NCI-H510A (cell line): ENCODE measurements at regions not wholly inside any gene's neighbourhood (a gene's known extent, or its start where the extent isn't known, plus 50 kb on each side); places are given as distances from the start of the nearest gene placed in this dataset.
"Not testable (repeated sequence)": the region's sequence is repeated elsewhere in the genome, so short reads cannot be mapped to it uniquely, and the experiment has no call there.

Experiments
- DNase-seq: peaks from one replicate; lab custom pipeline; 2025; lab: John Stamatoyannopoulos, UW

DNA sequence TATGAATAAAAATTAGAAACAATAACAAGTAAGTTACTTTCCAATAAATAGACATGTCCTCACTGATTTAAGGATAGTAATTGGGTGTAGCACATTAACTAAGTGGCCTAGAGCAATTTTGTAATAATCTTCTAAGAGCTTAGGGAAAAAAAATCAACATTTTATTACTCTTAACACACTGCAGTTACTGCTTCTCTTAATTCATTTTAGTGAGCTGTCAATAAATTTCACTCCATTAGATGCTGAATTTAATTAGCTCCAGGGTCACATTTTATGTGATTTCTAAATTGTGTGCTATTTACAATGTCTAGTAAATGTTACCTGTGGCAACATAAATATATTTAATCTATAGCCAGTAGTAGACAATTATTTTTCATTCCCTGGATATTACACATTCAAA is 612.0 kb downstream of the C4orf33 start:
- DNase-seq, result no peak

DNA sequence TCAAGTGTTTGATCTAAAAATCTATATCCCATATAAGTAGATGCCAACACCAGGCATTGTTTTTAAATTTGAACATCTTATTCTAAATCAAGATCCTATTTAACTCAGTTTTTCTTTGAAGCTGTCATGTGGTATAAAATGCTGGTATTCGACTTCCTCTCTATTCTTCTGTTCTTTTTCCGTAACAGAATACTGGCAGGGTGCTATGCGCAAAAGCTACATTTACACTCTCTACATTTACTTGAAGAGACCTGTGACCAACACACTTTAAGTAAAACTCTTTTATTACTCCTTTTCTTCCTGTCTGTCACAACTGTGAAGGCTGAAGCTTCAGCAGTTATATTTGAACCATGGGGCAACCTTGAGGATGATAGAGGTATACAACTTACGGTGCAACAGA is 612.8 kb downstream of the C4orf33 start:
- no peak for DNase-seq

DNA sequence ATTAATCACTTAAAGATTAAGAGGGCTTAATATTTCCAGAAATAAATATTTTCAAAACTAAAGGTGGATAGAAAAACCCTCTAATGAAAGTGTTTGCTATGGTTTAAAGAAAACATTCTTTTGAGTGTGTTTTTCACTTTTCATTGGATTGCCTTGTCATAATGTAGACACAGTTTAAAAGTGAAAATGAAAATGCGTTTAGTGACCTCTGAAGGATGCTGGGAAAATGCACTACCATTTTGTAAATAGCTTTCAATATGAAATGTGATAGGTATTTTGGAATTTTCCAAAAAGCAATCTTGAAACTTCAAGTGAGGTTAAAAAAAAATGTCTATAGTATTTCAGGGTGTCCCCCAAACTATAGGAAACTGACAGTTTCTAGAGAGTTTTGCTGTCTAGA is 642.2 kb downstream of the C4orf33 start:
- DNase-seq, result no peak

DNA sequence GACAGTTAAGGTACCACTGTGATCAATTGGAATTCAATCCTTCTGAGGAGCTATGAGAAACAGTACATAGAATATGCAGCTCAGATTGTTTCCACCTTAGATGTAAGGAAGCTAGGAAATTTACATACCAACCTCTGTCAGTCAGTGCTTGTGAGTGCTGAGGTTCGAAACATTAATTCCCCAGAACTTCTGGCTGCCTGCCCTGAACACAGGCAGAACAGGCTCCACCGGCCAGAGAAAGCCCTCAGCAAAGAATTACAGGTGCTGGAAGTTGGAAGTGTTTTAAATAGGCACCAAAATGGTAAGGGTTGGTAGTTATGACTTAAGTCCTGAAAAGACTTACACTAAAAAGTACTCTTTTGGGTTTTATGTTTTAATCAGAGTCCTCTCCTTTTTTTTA is 651.8 kb downstream of the C4orf33 start:
- DNase-seq, result no peak

DNA sequence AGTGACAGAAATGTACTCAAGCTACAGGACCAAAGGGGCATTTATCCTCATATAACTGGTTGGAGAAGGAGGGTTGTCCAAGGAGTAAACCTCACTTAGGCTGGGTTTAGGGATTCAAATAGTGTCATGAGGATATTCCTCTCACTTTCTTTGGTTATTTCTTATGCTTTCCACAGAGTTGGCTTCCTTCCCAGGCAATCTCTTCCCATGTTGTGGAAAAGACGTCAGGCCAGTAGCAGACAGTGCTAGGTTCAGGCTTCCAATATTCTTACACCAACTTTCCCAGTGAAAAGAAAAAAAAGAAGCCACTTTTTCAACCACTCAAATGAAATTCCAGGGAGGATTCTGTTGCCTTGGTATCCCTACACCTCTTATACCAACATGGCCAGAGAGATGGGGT is 653.0 kb downstream of the C4orf33 start:
- DNase-seq, result no peak

DNA sequence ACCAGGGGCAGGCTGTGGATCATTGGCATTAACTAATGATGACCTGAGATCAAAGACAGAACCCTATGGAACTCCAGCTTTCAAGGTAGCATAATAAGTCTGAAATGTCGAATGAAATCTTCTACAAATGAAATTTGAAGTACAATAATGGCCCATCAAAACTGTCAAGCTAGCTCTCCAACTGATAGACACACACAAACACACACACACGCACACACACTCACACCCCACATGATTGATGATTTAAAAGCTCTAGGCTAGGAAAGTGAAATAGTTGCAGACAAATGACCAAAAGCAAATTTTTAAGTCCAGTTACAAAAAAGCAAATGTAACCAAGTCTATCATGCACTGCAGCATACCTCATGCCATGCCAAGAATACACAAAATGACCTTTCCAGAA is 655.7 kb downstream of the C4orf33 start:
- DNase-seq, result no peak

DNA sequence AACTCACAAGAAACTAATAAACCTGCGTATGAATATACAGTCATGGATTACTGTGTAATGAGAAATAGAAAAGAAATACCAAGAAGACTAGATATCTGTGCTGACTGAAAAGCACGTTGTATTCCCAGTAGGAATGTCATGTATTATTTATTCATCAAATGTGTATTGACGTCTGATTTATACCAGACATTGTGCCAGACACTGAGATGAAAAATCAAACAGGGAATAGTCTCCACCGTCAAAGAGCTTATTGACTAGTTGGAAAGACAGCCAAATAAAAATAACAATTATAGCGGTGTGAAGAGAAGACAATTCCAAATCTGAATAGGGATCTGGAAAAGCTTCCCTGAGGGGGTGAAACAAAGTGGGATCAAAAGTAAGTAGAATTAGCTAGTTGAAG is 687.6 kb downstream of the C4orf33 start:
- DNase-seq, result no peak

DNA sequence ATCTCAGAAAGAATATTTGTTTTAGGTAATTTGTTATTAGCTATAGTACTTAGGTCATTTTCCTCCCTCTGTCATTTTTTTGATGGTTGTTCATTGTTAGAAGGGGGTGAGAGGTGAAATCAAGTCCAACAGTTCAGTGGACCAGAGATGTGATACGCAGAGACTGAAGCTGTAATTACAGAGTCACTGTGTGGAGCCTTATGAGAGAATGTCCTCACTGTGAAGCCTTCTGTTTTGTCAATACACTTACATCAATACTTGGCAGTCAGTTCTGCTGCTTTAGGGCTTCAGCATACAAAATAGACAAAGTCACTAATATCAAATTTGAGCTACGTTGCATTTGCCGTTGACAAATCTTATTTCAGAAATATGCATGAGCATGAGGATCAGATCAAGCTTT is 692.5 kb downstream of the C4orf33 start:
- no peak for DNase-seq

DNA sequence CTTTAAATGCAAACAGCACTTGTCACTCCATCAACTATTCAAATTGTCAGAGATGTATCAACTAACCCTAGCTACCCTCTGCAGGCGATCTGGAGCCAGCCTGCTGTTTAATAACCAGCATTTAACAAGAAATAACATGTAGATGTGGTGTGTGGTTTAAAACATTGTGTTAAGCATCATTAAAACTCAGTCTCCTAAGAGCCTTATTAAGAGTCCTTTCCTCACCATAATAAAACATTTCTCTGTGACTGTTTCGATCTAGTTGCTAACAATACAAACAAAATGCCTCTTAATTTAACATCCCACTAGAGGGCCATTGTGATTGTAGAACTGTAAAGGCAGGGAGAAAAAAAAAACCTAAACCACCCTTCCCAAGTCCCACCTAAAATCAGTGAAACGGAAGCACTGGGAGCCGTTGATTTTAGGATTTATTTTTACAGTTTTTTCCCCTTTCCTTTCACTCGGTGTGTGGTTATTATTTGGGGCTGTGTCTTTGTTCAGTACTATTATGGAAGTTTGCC is 708.6 kb downstream of the C4orf33 start:
- DNase-seq, result no peak

DNA sequence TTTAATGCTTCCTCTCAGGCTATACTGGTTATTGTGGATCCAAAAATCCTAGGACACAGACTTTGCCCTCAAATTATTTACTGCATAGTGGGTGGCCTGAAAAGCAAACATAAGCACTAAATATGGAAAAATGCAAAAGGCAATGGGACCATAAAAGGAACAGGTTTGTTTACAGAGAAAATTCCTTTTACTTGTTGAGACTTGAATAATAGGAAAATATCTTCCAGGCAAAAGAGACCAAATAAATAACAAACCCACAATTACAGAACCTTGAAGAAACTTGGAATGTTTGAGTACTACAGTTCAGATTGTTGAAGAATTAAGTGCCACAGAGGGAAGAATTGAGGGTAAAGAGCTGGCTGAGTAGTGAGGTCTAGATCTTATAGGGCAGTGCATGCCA is 711.0 kb downstream of the C4orf33 start:
- no peak for DNase-seq

DNA sequence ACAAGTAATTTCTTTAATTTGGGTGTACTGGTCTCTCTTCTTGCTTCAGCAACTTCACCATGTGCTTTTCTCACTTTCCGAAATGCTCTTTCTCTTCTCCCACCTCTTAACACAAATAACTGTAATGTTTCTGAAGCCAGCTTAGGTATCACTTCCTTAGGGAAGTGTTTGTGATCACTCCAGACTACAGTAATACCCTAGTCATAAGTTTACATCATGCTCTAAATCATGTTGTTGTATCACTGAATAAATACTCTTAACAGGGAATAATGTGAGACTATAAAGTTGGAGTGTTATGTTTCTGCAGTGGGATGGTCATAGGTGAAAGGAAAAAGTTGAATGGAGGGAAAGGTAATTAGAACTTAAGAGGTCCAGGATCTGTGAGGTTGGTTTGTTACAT is 712.3 kb downstream of the C4orf33 start:
- DNase-seq, result no peak

DNA sequence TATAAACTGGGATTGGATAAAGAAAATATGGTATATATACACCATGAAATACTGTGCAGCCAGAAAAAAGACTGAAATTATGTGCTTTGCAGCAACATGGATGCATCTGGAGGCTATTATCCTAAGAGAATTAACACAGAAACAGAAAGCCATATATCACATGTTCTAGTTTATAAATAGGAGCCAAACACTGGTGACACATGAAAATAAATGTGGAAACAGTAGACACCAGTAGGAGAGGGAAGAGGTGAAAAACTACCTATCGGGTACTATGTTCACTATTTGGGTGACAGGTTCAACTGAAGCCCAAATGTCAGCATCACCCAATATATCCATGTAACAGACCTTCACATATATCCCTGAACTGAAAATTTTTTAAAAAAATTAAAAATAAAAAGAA is 725.1 kb downstream of the C4orf33 start:
- no peak for DNase-seq

DNA sequence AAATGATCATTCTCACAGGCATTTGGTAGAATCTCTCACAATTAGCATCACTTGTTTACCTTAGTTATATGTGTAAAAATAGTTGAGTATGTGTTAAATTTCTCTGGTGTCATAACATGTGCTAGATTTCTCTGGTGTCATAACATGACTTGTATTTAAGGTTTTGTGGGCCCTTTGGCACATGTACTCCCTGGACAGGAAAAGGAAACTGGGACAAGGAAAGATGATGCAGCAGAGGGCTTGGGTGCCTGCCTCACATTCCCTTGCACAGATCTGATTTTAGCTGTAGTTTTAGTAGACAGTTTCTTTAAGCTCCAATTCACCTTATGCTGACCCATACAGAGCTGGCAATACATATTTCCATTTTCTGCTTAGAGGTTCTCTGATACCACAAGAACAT is 726.0 kb downstream of the C4orf33 start:
- DNase-seq, result no peak

DNA sequence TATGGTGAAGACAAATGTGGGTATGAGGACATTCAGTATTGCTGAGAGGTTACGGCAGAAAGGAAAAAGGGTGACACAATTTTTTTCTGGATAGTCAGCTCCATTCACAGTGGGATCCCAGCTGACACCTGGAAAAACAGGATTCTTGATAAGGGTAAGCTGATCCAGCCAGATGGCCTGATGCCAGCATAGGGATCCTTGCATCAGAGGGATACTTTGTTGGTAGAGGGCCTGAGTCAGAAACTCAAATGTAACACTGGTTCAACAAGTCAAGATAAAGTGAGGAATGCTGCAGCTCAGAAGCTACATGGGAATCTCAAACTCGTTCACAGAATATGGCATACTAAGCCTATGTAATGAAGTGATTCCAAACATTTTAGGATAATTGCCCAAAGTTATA is 726.7 kb downstream of the C4orf33 start:
- peak; percentile 32 for DNase-seq

DNA sequence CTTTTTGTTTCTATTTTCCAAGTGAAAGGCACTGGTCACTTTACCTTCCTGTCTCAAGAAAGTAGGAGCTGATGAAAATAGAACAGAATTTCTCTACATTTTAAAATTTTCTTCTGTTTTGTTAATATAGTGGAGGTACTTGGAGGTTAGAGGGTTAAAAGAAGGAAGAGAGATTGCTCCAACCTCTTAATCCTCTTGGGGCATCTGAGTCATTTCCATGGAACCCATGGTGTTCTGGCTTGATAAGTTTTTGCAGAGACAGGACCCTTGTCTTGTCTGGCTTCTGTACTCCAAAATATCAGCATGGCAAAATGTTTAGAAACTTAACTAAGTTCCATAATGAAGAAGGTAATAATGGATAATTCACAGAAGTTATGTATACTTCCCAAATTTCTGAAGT is 727.2 kb downstream of the C4orf33 start:
- DNase-seq, result no peak

DNA sequence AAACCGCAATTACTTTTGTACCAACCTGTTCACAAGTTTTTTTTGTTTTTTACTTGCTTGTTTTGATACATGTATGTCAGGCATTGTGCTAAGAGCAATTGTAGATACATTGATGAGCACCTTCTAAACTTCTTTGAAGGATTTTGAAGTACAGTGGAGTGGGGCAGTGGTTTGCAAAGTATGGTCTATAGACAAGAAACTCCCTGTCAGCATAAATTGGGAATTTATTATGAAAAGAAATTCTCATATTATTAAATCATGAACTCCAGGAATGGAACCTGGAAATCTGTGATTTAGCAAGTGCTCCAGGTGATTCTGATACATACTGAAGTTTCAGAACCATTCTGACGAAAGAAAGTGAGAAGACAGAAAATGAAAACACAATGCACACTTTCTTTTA is 733.4 kb downstream of the C4orf33 start:
- no peak for DNase-seq

DNA sequence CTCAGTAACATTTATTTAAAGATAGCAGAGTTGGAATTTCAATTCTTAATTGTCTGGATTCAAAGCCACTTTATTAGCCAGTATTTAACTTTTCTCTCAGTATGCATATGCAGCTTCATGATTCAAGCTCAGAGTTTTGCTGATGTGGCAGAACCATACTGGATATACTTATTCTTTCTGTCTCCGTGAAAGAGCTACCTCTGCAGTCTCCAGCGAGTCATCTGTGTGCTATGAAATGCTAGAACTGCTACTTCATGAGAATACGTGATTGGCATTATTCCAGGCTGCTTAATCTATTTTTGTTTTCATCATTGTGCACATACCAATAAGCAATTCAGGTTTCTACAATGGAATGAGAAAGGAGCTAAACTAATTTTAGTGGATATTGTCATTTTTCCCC is 743.7 kb downstream of the C4orf33 start:
- DNase-seq, result no peak

DNA sequence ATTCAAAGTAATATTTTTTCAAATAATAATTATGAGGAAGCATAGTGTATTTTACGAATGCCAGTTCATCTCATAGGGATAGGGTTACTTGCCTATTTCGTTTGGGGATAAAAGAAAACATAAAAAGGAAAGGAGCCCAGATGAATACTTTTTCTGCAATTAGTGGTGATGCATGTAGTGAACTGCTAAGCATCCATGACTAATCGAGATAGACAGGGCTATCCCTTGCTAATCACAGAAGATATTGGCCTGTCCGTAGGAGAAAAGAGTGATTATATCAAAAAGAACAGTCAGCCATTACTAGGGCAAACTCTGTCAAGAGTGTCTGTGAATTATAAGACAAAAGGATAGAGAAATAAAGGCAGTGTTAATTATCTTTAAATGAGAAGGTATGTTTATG is 746.1 kb downstream of the C4orf33 start:
- no peak for DNase-seq

DNA sequence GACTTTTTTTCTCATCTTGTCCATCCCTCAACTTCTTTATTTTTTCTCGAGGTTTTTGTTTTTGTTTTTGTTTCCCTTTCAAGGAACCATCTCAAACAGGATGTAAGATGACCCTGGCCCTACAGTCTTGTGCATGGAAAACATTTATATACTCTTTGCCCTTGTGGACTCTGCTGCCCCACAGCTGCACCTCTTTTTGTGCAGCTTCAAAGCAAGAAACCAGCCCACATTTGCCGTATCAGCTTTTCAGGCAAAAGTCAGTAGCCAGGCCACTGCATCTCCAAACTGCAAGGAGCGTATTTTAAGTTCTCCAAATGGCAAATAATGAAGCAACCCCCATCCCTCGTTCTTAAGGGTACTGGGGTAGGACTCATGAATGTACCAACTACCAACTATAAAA is 756.5 kb downstream of the C4orf33 start:
- DNase-seq, result no peak

DNA sequence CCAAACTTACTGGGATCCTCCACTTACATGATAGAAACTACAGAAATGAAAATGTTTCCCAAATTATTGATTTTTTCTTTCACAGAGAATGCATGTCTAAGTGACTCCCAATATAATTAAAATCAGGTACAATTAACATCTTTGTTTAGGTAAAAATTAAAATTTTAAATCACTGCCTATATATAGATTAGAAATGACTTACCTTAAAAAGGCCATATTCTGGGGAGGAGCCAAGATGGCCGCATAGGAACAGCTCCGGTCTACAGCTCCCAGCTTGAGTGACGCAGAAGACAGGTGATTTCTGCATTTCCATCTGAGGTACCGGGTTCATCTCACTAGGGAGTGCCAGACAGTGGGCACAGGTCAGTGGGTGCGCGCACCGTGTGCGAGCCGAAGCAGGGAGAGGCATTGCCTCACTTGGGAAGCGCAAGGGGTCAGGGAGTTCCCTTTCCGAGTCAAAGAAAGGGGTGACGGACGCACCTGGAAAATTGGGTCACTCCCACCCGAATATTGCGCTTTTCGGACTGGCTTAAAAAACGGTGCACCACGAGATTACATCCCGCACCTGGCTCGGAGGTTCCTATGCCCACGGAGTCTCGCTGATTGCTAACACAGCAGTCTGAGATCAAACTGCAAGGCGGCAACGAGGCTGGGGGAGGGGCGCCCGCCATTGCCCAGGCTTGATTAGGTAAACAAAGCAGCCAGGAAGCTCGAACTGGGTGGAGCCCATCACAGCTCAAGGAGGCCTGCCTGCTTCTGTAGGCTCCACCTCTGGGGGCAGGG is 757.9 kb downstream of the C4orf33 start:
- DNase-seq, result not testable (repeated sequence)

DNA sequence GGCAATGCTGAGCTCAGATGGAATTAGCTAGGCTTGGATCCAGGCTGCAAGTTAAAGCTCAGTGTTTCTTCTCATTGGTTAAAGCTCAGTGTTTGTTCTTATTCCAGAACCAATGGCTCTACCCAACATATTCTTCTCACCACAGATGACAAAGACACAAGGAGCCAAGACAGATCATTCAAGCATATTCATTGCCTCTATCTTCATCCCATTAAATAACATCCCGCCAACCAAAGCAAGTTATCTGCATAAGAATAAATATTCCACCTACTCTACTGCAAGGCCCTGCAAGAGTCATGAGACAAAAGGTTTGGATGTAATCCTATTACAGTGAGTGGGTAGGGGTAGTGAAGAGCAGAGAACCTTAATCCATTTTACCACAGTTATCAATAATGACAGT is 766.5 kb downstream of the C4orf33 start:
- no peak for DNase-seq

DNA sequence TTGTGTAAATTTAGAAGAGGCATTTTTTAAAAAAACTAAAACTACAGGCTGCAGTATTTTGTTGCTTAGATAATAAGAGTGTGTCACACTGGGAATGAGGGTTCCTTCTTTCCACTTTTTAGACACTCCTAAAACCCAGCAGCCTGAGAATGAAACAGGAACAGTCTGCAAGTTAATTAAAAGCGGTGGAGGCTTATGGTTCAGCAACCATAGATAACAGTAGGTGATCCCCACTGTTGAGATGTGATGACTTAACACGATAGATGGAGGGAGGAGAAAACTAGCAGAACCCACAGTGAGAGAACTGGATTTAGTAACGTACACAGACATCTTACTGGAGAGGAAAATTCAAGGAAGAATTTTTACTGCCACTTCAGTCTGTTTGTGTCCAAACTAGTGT is 767.3 kb downstream of the C4orf33 start:
- DNase-seq, result no peak

DNA sequence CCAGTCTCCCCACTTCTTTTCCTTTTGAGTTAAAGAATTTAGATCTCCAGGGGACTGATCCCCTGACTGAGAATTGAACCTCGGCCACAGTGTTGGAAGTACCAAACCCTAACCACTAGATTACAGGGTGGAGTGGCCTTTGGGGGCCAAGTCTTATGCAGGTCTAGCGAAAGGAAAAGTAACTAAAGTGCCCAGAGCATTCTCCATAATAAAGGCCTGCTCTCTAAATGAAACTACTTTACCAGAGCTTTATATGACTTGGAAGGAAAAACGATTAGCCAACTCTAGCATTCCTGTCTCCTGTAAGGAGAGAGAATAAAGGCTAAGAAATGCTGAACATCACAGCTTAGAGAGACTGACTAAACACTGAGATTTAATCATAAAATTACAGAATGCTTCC is 788.0 kb downstream of the C4orf33 start:
- DNase-seq, result no peak

DNA sequence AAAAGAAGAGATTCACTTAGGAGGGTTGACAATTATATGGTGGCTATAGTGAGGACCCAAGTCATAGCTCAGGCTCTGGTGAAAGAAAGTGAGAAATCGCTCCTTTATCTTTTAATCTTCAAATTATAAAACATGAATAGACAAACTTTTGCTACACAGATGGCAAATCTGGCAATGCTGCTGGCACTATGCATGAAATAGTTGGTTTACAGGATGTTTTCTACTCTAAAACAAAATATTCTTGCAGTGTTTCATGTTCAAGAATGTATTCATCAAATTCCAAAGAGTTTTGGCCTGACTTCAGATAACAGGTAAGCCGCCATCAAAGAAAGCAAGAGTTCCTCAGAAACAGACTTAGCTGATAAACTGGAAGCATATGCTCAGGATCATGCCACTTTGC is 801.2 kb downstream of the C4orf33 start:
- no peak for DNase-seq
